Tongue (tissue), 1 donor: ENCODE measurements at regions not wholly inside any gene's neighbourhood (a gene's known extent, or its start where the extent isn't known, plus 50 kb on each side); places are given as distances from the start of the nearest gene placed in this dataset.

ENCODE experiments used
- DNase-seq: peaks from one replicate; pipeline ENCODE4 v3.0.0-alpha.2; 2015

GRCh38 chr20:10863337-10864060 is 189.7 kb upstream of the JAG1 start:
- DNase-seq = no peak

GRCh38 chr20:10864076-10864672 is 190.4 kb upstream of the JAG1 start:
- DNase-seq = no peak

- DNase-seq = no peak
These were observed 194.5 kb upstream of the JAG1 start for GRCh38 chr20:10868299-10868698.

GRCh38 chr20:10873026-10873425 is 199.2 kb upstream of the JAG1 start:
- no peak for DNase-seq

GRCh38 chr20:10875653-10876052 is 201.9 kb upstream of the JAG1 start:
- no peak for DNase-seq

GRCh38 chr20:10876558-10876957 is 202.8 kb upstream of the JAG1 start:
- no peak for DNase-seq

- DNase-seq = no peak
These were observed 203.5 kb upstream of the JAG1 start for GRCh38 chr20:10877342-10877741.

GRCh38 chr20:10883166-10883565 is 209.4 kb upstream of the JAG1 start:
- DNase-seq = no peak

- no peak for DNase-seq
These were observed 219.5 kb upstream of the JAG1 start for GRCh38 chr20:10893321-10893720.

GRCh38 chr20:10897336-10897735 is 223.5 kb upstream of the JAG1 start:
- DNase-seq = no peak

GRCh38 chr20:10898552-10898951 is 224.8 kb upstream of the JAG1 start:
- no peak for DNase-seq

GRCh38 chr20:10902174-10902573 is 228.4 kb upstream of the JAG1 start:
- DNase-seq = no peak

- peak; percentile 37 for DNase-seq
These were observed 228.9 kb upstream of the JAG1 start for GRCh38 chr20:10902576-10903282.

GRCh38 chr20:10906834-10907233 is 233.0 kb upstream of the JAG1 start:
- DNase-seq = no peak

- no peak for DNase-seq
These were observed 236.0 kb upstream of the JAG1 start for GRCh38 chr20:10909803-10910202.

GRCh38 chr20:10910535-10911178 is 236.9 kb upstream of the JAG1 start:
- DNase-seq = no peak

- no peak for DNase-seq
These were observed 237.5 kb upstream of the JAG1 start for GRCh38 chr20:10911298-10911697.

GRCh38 chr20:10915815-10916214 is 242.0 kb upstream of the JAG1 start:
- DNase-seq = no peak

GRCh38 chr20:10916312-10916711 is 242.5 kb upstream of the JAG1 start:
- no peak for DNase-seq

- DNase-seq = no peak
These were observed 244.0 kb upstream of the JAG1 start for GRCh38 chr20:10917826-10918225.

GRCh38 chr20:10919396-10920140 is 245.8 kb upstream of the JAG1 start:
- no peak for DNase-seq

GRCh38 chr20:10920396-10920795 is 246.6 kb upstream of the JAG1 start:
- no peak for DNase-seq
